ENCODE measurements at regions not wholly inside any gene's neighbourhood (a gene's known extent, or its start where the extent isn't known, plus 50 kb on each side); places are given as distances from the start of the nearest gene placed in this dataset.

DNA sequence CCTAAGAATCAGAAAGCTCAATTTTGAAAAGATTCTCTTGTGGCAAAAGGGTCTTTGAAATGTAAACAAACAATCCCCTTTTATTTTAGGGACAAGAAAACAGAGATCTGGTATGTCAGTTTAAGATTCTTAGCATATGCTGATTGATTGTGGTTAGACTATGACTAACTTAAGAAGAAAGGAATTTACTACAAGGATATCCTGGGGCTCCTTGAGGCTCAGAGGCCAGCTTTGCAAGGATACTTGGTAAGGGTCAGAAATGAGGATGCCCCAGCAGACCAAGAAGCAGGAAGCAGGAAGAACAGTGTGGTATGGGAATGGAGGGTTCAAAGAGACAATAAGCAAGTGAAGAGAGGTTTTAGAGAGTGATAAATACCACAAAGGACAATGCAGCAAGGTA, 474.6 kb downstream of the ETNK1 start:
- no peaks in the 10 kb centered on the region for H3K36me3 ChIP-seq (replicated peaks in 1 of 2; ENCODE audit: control extremely low read depth in 1 of 2, control insufficient read depth in 1 of 2, extremely low read depth in 1 of 2, insufficient read depth in 2 of 2, low read length in 1 of 2)
- no peaks in the 10 kb centered on the region for H3K27me3 ChIP-seq (replicated peaks in 1 of 4; ENCODE audit: control extremely low read depth in 1 of 4, control insufficient read depth in 3 of 4, insufficient read depth in 4 of 4, low read length in 3 of 4)
- Mint-ChIP-seq H3K4me1 (no peaks in the 10 kb centered on the region), H3K27me3 (peaks cover 5% of the 10 kb centered on the region), H3K27ac (no peak overlapping the region), H3K4me3 (no peak overlapping the region), H3K9me3 (ENCODE audit: insufficient read depth) (no peaks in the 10 kb centered on the region)
- H3K4me2 ChIP-seq (replicated peaks; ENCODE audit: low read depth, low read length, poor library complexity, severe bottlenecking) = no peak overlapping the region
- no peaks in the 10 kb centered on the region for H3K9me3 ChIP-seq (ENCODE audit: control extremely low read depth in 1 of 3, control insufficient read depth in 2 of 3, insufficient read depth in 1 of 3, low read length in 2 of 3)
- no peaks in the 10 kb centered on the region for H3K4me1 ChIP-seq (ENCODE audit: control insufficient read depth in 2 of 2, insufficient read depth in 2 of 2, low read length in 2 of 2)
- no peak overlapping the region for H3K4me3 ChIP-seq (ENCODE audit: control extremely low read depth in 1 of 5, extremely low read depth in 1 of 5, insufficient read depth in 1 of 5, low read depth in 2 of 5, low read length in 4 of 5)
- H2AFZ ChIP-seq (ENCODE audit: insufficient read depth, low read depth, low read length, poor library complexity, severe bottlenecking) = no peak overlapping the region
- no peaks in the 10 kb centered on the region for H3K79me2 ChIP-seq (ENCODE audit: control insufficient read depth, insufficient read depth, low read length)
- ATAC-seq (ENCODE audit: low read depth) (no peak), DNase-seq (no peak)
- H3K9ac ChIP-seq (ENCODE audit: low read length) = no peak overlapping the region
- POLR2A ChIA-PET = no interaction called here
- CTCF ChIA-PET = no interaction called here
- intact Hi-C loops (cut with micrococcal nuclease) = no loop called here
- H4K20me1 ChIP-seq (ENCODE audit: control insufficient read depth, insufficient read depth, low read length, poor library complexity, severe bottlenecking) = no peaks in the 10 kb centered on the region
- TF ChIP-seq EZH2 (IDR thresholded peaks at IDR 0.05; ENCODE audit: borderline replicate concordance, insufficient read depth, low read depth, low read length, poor library complexity, severe bottlenecking) = no peak
- TF ChIP-seq, protein P1, sequence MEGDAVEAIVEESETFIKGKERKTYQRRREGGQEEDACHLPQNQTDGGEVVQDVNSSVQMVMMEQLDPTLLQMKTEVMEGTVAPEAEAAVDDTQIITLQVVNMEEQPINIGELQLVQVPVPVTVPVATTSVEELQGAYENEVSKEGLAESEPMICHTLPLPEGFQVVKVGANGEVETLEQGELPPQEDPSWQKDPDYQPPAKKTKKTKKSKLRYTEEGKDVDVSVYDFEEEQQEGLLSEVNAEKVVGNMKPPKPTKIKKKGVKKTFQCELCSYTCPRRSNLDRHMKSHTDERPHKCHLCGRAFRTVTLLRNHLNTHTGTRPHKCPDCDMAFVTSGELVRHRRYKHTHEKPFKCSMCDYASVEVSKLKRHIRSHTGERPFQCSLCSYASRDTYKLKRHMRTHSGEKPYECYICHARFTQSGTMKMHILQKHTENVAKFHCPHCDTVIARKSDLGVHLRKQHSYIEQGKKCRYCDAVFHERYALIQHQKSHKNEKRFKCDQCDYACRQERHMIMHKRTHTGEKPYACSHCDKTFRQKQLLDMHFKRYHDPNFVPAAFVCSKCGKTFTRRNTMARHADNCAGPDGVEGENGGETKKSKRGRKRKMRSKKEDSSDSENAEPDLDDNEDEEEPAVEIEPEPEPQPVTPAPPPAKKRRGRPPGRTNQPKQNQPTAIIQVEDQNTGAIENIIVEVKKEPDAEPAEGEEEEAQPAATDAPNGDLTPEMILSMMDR (IDR thresholded peaks at IDR 0.05) = no peak
- no peak overlapping the region for H3K27ac ChIP-seq (ENCODE audit: low read length in 2 of 2)

DNA sequence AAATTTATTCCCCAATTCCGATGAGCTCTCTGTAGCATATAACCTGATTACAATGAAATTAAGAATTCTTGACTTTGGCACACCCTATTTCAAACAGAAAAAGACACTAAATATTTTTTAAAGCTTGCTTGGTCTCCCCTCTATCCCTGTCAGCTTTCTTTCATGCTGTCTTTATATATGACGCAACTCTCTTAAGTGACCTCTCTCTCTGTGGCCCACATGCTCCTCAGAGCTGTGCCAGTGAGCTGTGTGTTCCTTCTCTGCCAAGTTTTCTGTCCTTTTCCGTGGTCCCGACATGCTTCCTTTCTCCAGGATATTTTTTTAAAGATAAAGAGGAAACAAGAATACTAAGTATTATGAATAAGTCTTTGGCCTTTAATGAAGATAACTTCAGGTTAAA, 484.0 kb downstream of the ETNK1 start:
- DNase-seq (no peak), ATAC-seq (ENCODE audit: low read depth) (no peak)
- H3K4me3 ChIP-seq (ENCODE audit: control extremely low read depth in 1 of 5, extremely low read depth in 1 of 5, insufficient read depth in 1 of 5, low read depth in 2 of 5, low read length in 4 of 5) = no peak overlapping the region
- Mint-ChIP-seq H3K9me3 (ENCODE audit: insufficient read depth) (no peaks in the 10 kb centered on the region), H3K4me3 (no peak overlapping the region), H3K27me3 (no peaks in the 10 kb centered on the region), H3K4me1 (no peaks in the 10 kb centered on the region), H3K27ac (no peak overlapping the region)
- no peaks in the 10 kb centered on the region for H3K27me3 ChIP-seq (replicated peaks in 1 of 4; ENCODE audit: control extremely low read depth in 1 of 4, control insufficient read depth in 3 of 4, insufficient read depth in 4 of 4, low read length in 3 of 4)
- no peak overlapping the region for H3K4me2 ChIP-seq (replicated peaks; ENCODE audit: low read depth, low read length, poor library complexity, severe bottlenecking)
- H3K27ac ChIP-seq (ENCODE audit: low read length in 2 of 2) = no peak overlapping the region
- H3K9ac ChIP-seq (ENCODE audit: low read length) = no peak overlapping the region
- H3K79me2 ChIP-seq (ENCODE audit: control insufficient read depth, insufficient read depth, low read length) = no peaks in the 10 kb centered on the region
- POLR2A ChIA-PET = no interaction called here
- CTCF ChIA-PET = no interaction called here
- 100% methylated on average over 1 of the region's 4 CpGs for WGBS (ENCODE audit: insufficient coverage)
- no peak overlapping the region for H2AFZ ChIP-seq (ENCODE audit: insufficient read depth, low read depth, low read length, poor library complexity, severe bottlenecking)
- no peaks in the 10 kb centered on the region for H3K9me3 ChIP-seq (ENCODE audit: control extremely low read depth in 1 of 3, control insufficient read depth in 2 of 3, insufficient read depth in 1 of 3, low read length in 2 of 3)
- H3K36me3 ChIP-seq (replicated peaks in 1 of 2; ENCODE audit: control extremely low read depth in 1 of 2, control insufficient read depth in 1 of 2, extremely low read depth in 1 of 2, insufficient read depth in 2 of 2, low read length in 1 of 2) = no peaks in the 10 kb centered on the region
- intact Hi-C loops (cut with micrococcal nuclease) = no loop called here
- H4K20me1 ChIP-seq (ENCODE audit: control insufficient read depth, insufficient read depth, low read length, poor library complexity, severe bottlenecking) = no peaks in the 10 kb centered on the region
- TF ChIP-seq EZH2 (IDR thresholded peaks at IDR 0.05; ENCODE audit: borderline replicate concordance, insufficient read depth, low read depth, low read length, poor library complexity, severe bottlenecking) = no peak
- TF ChIP-seq, protein P1 (IDR thresholded peaks at IDR 0.05) = no peak
- no peaks in the 10 kb centered on the region for H3K4me1 ChIP-seq (ENCODE audit: control insufficient read depth in 2 of 2, insufficient read depth in 2 of 2, low read length in 2 of 2)

All from B cell (primary cell).